ENCODE measurements at regions not wholly inside any gene's neighbourhood (a gene's known extent, or its start where the extent isn't known, plus 50 kb on each side); places are given as distances from the start of the nearest gene placed in this dataset.
"Not testable (repeated sequence)": the region's sequence is repeated elsewhere in the genome, so short reads cannot be mapped to it uniquely, and the experiment has no call there.

DNA sequence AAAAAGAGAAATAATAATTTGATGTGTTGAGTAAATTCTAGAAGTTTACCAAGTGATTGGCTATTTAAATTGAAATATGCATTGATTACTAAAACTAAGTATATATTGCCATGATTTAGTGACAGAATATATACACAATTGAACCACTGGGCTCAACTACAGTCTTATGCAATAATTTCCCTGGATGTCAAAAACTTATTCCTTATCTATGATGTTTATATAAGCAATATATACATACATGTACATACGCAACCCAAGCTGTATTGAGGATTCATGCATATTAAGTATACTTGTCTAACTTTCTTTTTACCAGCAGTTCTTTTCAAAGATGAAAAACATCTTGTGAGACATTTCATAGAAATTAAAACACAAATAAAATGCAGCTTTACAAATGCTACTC, 165.8 kb downstream of the ZIC4 start:
- DNase-seq = no peak

DNA sequence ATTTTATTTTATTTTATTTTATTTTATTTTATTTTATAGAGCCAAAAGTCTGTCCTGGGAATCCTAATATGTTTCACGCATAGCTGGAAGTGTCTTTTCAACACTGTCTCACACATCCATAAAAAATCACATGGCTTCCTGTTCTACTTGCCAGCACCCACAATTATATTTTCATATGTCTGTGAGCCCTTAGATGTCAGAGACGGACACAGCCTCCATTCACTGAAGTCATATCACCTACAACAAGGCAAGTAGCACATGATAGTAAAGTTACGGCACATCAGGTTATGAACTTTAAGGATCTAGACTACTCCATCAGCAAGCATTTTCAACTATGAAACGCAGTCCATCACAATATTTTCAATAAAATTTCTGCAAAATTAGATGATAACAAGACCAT, 168.4 kb downstream of the ZIC4 start:
- DNase-seq = no peak

DNA sequence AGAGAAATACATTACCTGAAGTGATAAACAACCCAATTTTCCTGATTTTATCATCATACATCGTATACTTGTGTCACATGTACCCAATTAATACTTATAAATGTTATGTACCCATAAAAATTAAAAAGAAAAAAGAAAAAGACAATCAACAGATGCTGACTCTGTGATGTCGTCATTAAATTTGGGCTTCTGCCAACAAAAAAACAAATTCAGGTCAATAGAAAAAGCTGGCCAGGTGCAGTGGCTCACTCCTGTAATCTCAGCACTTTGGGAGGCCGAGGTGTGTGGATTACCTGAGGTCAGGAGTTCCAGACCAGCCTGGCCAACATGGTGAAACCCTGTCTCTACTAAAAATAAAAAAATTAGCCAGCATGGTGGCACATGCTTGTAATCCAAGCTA, 174.4 kb downstream of the ZIC4 start:
- DNase-seq = not testable (repeated sequence)

DNA sequence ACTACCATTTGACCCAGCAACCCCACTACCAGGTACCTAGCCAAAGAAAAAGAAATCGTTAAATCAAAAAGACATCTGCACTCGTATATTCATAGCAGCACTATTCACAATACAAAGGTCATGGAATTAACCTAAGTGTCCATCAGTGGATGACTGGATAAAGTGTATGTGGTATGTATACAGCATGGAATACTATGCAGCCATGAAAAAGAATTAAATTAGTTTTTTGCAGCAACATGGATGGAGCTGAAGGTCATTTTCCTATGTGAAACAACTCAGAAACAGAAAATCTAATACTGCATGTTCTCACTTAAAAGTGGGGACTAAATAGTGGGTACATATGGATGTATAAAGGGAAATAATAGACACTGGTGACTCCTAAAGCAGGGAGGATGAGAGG, 175.2 kb downstream of the ZIC4 start:
- DNase-seq = no peak

DNA sequence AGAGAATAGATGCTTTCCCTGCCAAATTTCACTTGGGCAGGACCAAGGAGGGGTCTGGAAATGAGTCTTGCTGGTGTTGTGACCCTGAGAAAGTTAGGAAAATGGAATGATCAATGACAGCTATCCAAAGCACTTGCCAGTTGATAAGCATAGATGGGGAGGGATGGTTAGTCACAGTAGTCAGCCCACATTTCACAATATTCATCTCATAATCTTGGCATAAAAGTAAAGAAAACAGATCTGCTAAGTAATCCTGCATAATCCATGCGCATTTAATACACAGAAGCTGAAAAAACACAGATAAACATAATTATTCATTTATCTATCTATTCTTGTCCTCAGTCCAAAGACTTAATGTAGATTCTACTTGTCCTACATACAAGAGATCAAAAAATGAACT, 184.1 kb downstream of the ZIC4 start:
- DNase-seq = no peak

DNA sequence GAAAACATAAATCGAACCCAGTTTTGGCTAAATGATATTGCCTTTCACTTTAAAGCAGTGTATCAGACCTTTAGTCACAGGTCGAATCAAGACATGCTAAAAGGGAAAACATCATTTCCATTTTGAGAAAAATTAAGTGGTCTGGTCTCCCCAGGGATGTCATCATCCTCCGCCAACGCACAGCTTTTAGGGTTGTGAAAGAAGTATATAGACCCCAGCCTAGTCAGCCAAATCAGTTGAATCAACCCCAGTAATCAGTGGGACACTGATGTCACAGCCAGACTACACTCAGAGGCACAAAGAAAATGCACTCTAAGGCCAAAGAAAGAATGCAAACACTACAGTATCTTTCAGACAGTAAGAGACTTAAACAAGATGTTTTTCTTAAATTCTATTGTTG, 187.4 kb downstream of the ZIC4 start:
- DNase-seq = no peak

DNA sequence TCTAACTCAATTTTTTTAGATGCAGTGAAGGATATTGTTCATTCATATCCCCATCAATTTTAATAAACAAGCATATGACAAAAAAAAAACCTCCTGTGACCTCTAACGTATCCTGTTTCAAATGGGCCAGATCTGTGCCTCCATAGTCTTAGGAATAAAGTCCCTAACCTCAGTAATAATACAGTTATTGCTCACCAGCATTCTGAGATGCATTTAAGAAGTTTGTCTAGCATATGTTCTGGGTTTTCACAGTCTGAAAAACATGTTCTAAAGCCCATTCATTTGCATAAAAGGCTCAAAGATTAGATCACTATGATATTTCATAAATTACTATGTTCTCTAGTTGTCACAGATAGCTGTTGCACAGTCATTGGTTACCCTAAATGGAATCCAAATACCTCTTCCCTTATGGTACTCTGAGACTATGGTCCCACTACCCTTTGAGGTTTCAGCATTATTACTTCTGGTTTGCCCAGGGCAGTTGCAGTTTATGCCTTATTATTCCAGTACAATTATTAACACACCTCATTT, 190.1 kb downstream of the ZIC4 start:
- no peak for DNase-seq

DNA sequence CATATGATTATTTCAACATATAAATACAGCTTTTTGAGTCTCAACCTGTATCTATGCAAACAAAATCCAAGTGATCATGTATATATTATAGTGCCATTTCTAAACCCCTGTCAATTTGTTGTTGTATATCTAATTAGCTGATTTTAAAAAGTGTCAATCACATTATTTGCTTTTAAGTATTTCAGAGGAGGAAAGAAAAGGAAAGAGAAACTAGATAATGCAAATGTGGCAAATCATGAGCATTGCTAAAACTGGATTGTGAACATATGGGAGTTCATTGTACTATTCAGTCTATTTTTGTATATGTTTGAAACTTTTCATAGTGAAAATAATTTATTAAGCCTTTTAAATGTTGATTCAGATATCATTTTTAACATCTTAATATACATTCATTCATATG, 190.7 kb downstream of the ZIC4 start:
- no peak for DNase-seq

DNA sequence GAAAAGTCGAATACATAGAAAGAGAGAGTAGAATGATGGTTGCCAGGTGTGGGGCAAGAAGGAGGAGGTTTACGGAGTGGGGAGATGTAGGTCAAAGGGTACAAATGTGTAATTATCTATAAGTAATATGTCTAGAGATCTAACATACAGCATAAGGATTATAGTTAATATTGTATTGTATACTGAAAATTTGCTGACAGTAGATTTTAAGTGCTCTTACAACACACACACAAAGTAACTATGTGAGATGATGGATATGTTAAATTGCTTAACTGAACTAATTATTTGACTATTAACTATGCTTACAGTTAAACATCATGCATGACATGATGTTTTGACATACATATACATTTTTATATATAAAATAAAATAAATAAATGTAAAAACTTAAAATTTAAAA, 192.7 kb downstream of the ZIC4 start:
- no peak for DNase-seq

DNA sequence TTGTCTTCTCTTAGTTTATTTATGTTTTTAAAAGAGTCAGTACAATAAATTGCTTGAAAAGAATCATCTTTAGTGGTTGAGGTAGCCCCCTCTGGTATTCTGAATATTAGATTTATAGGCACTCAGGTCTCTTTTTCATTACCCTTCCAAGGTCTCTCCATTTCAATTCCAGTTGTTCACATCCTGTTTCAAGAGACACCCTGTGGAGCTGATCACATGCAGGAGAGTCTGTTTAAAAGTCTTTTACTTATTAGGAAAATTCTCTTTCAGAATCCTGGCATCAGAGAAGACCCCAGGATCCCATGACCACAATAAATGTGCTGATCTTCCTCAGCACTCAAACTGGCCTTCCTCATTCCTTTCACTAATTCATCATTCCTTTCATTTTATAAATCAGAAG, 195.7 kb downstream of the ZIC4 start:
- DNase-seq = no peak

DNA sequence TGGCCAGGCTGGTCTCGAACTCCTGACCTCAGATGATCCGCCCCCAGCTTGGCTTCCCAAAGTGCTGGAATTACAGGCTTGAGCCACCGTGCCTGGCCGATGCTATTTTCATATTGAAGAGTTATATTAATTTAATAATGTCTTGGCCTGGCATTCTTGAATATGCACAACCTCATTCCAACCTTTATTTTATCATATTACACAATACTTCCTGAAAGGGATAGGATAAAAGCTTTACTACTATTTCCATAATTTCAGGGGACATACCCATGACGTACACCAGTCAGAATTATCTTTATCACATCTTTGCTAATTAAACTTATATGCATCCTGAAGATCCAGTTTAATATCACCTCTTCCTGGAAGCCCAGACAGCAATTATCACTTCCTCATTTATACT, 205.3 kb downstream of the ZIC4 start:
- no peak for DNase-seq

DNA sequence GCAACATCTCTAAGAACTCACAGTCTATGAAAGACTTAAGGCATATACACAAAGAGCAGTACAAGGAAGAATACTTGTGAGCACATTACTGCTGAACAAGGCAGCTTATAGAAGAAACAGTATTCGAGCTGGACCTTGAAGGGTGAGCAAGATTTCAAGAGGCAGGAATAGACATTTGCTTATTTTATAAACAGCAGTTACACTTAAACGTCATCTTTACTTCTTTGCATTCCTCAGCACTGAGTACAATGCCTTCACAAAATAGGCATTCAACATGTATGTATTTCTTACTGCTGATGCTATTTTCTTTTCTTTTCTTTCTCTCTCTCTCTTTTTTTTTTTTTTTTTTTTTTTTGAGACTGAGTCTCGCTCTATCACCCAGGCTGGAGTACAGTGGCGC, 205.8 kb downstream of the ZIC4 start:
- DNase-seq = no peak

DNA sequence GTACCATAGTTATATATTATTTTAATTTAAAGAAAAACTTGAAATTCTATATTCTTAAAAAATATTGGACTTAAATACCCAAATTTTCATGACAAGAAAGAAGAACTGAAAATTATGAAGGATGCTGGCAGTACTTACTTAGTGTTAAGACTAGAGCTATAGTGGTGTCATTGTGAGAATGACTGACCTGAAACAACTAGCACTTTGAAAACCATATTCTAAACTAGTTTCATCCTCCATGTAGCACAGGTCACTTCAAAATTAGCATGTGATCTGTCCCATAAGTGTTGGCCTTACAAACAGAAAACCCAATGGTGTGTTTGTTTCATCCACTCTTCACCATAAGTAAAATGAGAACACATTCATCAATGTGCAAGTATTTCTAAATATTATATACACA, 208.6 kb downstream of the ZIC4 start:
- no peak for DNase-seq

DNA sequence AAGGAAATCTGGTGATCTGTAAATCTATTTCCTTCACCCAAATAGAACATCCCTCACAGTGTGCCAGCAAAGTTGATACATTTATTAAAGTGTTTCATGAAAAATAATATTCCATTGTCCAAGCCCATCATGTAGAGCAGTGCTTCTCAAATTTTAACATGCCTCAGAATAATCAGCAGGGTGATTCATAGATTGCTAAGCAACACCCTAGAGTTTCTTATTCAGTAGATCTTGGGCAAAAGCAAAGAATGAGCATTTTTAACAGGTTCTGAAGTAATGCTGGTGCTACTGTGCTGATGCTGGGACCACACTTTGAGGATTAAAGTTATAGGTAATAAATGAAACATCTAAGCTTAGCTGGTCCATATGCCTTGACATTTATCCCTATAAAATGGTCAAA, 210.5 kb downstream of the ZIC4 start:
- DNase-seq = no peak

DNA sequence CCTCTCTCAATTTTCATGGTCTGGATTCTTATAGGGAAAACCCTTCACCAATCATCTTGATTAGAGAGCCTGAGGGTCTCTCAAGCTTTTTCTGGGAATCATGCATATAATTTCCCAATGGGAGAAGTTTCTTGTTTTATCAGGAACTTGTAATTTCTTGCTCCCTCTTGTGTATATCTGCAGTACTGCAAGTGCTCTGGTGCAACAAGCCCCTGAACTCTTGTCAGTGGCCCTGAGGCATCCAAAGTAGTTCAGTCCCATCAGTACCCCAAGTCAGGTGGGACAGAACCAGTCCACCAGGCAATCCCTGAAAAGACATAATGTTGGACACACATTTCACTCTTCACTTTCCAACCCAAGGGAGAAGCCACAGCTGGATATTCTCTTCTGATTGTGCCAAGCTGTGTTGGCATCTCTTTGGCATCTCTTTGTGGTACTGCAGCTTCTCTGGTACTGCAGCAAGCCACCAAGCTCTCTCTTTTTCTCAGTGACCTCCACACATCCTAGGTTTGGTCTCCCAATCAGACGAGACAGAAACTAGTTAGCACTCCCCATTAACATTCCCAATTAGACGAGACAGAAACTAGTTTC, 214.5 kb downstream of the ZIC4 start:
- DNase-seq = peak; percentile 8 to 34

DNA sequence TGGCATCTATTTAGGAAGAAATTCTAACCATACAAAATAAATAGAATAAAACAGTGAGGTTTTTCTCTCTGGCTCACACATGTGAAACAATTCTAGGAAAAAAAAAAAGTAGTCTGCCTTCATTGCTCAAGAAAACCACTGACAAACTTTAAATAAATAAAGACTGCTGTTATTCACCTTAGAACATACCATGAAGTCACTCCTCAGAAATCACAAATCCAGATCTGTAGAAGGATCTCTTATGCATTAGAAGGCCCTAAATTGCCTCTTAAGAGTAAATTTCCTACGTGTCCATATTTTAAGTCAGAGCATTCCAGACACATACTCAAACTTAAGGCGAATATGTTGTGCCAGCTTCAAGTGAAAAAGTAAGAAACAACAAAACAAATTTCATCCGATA, 217.3 kb downstream of the ZIC4 start:
- DNase-seq = no peak

DNA sequence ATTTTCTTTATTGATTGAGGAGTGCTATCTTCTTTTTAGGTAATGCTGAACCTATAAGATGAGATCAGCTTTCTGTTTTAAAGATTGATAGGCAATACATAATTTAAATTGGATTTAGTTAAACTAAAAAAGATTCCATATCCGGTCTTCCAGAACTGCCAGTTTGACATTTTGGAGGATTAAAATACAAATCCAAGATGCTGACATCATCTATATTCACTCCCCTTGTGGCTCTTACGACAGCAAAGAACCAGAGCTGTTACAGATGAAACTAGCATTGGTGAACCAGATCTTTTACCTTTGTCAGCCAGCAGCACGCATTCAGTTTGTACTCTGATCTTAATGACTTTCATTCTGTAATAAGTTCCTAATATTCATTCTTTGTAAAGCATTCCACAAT, 218.7 kb downstream of the ZIC4 start:
- DNase-seq = no peak

DNA sequence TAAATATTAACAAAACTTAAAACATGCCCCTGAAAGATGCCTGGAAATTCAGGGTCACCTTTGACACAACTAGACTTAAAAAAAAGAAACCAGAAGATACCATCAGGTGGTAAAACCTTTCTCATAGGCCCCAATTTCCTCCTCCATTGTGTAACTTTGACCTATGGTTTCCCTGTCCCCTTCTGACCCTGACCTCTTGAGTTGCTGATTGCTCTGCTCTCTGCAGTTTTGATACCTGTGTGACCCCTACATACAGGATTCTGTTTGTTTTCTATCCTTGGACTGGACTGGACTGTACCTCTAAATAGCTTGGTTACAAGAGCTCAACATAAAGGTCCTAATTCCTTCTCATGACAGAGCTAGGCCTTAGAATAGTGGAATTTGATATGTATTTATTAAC, 220.6 kb downstream of the ZIC4 start:
- DNase-seq = no peak

DNA sequence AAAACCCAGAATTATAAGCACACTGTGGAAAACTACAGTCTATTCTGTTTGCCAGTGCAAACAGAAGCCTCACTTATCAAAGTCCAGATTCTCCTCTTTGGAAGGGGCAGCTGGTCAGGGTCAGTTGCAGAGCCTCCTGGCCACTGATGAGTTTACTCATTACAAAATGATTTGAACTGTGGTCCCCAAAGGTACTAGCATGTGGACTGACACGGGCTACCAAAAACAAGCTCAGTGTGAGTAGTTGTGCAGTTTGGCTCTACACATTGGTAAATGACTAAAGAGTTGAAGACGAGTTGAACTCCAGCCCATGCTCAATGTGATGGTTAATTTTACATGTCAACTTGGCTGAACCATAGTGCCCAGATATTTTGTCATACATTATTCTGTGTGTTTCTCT, 221.5 kb downstream of the ZIC4 start:
- DNase-seq = no peak

DNA sequence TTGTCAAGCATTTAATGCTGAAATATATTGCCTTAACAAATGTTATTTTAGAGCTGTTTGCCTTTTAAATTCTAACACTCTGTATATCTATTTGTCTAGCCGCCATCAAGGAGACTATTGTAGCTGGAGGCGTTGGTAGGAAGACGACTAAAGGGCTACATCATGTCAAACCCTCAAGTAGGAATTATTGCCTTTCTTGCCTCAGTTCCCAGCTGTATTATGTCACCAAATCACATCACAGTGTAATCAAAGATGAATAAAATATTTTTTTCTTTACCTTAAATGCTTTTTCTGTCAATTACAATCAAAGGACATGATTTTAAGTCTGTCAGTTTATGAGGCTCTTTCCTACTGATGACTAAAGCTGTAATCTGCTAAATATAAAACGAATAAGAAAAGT, 233.1 kb downstream of the ZIC4 start:
- DNase-seq = no peak

DNA sequence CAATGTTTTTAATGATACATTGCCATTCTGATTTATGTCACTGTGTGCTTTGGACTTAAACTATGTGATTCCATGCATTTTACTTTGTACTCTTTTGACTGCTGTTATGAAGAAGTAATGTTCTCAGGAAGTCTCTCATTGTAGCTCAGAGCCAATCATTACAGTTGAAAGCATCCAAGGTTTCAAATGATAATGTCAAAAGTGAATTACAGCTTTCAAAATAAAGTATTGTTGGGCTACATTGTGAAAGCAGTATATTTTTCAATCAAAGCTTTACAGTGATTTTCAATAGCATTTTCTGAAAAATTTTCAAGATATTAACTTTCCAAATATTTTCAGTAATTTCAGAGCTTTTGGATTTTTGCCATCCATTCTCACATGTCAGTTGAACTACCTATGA, 243.6 kb downstream of the ZIC4 start:
- DNase-seq = no peak

DNA sequence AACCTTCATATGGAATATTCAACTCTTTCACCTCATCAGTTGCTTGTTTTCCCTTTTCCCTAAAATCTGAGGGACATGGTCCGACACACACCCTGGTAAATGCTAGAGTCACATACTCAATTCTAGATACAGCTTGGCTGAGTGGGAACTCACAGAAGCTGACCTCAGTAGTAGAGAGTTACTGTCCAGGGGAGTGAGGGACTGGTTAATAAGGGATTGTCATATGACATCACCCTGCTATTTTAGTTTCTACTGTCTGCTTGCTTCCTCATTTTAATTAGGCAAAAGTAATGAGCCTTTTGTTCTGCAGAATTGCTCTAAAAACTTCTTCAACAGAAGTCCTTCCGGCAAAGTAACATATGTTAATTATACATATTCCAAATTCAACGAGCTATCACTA, 244.5 kb downstream of the ZIC4 start:
- DNase-seq = no peak

DNA sequence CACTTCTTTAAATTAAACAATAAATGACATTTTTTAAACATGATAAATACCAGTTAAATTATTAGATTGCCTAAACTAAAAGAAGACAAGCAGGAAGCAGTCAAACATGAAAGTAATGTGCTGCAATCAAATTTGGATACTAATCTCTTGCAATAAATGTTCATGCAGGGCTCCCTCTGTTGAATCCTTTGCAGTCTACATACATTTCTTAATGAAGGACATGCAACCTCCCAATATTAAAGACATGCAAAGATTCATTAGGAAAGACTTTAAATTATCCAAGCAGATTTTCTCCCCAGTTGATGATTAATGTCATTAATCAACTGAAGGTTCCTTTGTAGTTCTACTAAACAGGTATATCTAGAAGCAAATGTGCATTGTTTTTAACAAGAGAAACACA, 245.4 kb downstream of the ZIC4 start:
- no peak for DNase-seq

DNA sequence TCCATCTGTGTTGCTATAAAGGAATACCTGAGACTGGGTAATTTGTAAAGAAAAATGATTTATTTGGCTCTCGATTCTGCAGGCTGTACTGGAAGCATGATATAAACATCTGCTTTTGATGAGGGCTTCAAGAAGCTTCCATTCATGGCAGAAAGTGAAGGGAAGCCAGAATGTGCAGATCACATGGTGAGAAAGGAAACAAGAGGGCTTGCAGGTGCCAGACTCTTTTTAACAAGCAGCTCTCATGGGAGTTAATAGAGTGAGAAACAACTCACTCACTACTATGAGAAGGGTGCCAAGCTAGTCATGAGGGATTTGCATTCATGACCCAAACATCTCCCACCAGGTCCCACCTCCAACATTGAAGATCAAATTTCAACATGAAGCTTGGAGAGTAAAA, 247.2 kb downstream of the ZIC4 start:
- no peak for DNase-seq

DNA sequence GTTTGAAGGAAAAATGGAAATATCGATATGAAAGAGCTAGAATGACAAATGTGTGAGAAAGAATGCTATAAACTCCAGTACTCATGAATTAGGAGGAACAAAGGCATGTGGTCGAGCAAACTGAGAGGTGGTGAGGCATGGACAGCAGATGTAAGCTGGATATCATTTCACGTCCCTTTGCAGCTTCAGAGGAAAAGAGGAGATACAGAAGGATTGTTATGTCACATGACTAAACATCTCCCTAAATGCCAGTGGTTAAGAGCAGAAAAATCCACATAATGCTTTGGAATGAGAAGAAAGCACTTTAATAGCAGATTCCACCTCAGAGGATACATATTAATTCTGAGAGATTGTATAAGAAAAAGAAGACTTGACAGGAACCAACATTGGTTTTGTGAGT, 248.7 kb downstream of the ZIC4 start:
- DNase-seq = no peak
